ENCODE measurements at regions not wholly inside any gene's neighbourhood (a gene's known extent, or its start where the extent isn't known, plus 50 kb on each side); places are given as distances from the start of the nearest gene placed in this dataset.

DNA sequence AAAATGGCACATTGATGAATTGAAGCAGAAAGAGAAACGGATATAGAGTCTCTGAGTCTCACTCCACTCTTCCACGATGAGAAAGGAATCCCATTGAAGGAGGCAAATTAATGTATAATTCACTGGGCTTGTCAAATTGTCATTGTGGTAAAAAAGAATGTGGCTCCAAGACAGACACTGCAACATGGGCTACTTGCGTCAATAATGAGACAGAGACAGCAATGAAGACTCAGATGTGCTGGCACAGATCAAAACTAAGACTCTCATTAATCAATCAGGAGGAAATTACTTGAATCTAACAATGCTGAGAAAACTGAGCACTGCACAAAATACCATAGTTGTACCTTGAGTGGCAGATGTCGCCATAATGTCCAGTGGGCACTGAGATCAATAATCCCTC lies 1485.5 kb downstream of the TECRL start:
- H3K14ac ChIP-seq (replicated peaks; ENCODE audit: low read depth, low read length), result no peak overlapping the region

More for the DNA sequence above, 1485.5 kb downstream of the TECRL start:
- no peak overlapping the region for H2BK20ac ChIP-seq (ENCODE audit: low read depth, low read length)
- H3K9ac ChIP-seq (ENCODE audit: low read depth, low read length), result no peak overlapping the region
- H3K56ac ChIP-seq (ENCODE audit: extremely low read depth, insufficient read depth, low read length), result no peak overlapping the region
- ATAC-seq (ENCODE audit: low read depth) (no peak), DNase-seq (no peak)
- H3K27ac ChIP-seq (ENCODE audit: insufficient read depth, low read length), result no peak overlapping the region
- no peaks in the 10 kb centered on the region for H4K20me1 ChIP-seq (ENCODE audit: insufficient read depth, low read length)
- no peaks in the 10 kb centered on the region for H3K9me3 ChIP-seq (ENCODE audit: control insufficient read depth, insufficient read depth, low read length)
- H3K23ac ChIP-seq (ENCODE audit: low read depth, low read length), result no peak overlapping the region
- no peak overlapping the region for H3K4me3 ChIP-seq (ENCODE audit: insufficient read depth, low read depth, low read length)
- no peak overlapping the region for H4K8ac ChIP-seq (ENCODE audit: low read depth in 2 of 2, low read length in 2 of 2)
- H3K4me2 ChIP-seq (ENCODE audit: low read depth, low read length), result no peak overlapping the region
- H3K18ac ChIP-seq (ENCODE audit: low read depth, low read length), result no peak overlapping the region
- no peak overlapping the region for H4K91ac ChIP-seq (ENCODE audit: insufficient read depth, low read depth, low read length)
- no peaks in the 10 kb centered on the region for H3K79me1 ChIP-seq (ENCODE audit: low read depth in 1 of 2, low read length in 2 of 2)
- in situ Hi-C loops (cut with MboI; ENCODE audit: low sequenced_read_pairs) (no loop called here), dilution Hi-C loops (cut with HindIII; ENCODE audit: low sequenced_read_pairs, unreplicated experiment) (no loop called here), intact Hi-C loops (cut with micrococcal nuclease) (no loop called here)
- no peaks in the 10 kb centered on the region for H3K27me3 ChIP-seq (ENCODE audit: control insufficient read depth, insufficient read depth, low read length)
- CTCF ChIA-PET, result no interaction called here
- H2AFZ ChIP-seq (replicated peaks; ENCODE audit: low read length, poor library complexity), result no peak overlapping the region
- BruUV-seq (replicated peaks), result no TSS peak
- no peaks in the 10 kb centered on the region for H3K9me1 ChIP-seq (ENCODE audit: insufficient read depth, low read length)
- H2AK5ac ChIP-seq (ENCODE audit: low read depth, low read length), result no peak overlapping the region
- POLR2A ChIA-PET (ENCODE audit: unreplicated experiment), result no interaction called here
- H2BK5ac ChIP-seq (ENCODE audit: low read depth, low read length, poor library complexity, severe bottlenecking), result no peak overlapping the region
- no peak overlapping the region for H3K4ac ChIP-seq (ENCODE audit: low read depth, low read length)
- no CpG with 5 or more reads among the region's 4 CpGs for WGBS, 2 experiments (ENCODE audit: extremely low coverage in 2 of 2, insufficient read length in 1 of 2)
- no peaks in the 10 kb centered on the region for H3K4me1 ChIP-seq (ENCODE audit: control insufficient read depth, insufficient read depth, low read length)
- TF ChIP-seq CHD1 (IDR thresholded peaks at IDR 0.05; ENCODE audit: low read depth, low read length) (no peak), MAFK (IDR thresholded peaks at IDR 0.05; ENCODE audit: low read depth, low read length) (no peak), POLR2A (IDR thresholded peaks at IDR 0.05; ENCODE audit: low read depth, low read length) (no peak), MXI1 (IDR thresholded peaks at IDR 0.05; ENCODE audit: borderline replicate concordance, low read depth, low read length) (no peak), RCOR1 (IDR thresholded peaks at IDR 0.05; ENCODE audit: insufficient replicate concordance, low read length) (no peak), NFE2L2 (IDR thresholded peaks at IDR 0.05; ENCODE audit: low read depth, low read length) (no peak), RAD21 (IDR thresholded peaks at IDR 0.05; ENCODE audit: low read length) (no peak), CEBPB (IDR thresholded peaks at IDR 0.05; ENCODE audit: low read depth, low read length) (no peak), RFX5 (IDR thresholded peaks at IDR 0.05; ENCODE audit: low read depth, low read length) (no peak), MAZ (IDR thresholded peaks at IDR 0.05; ENCODE audit: borderline replicate concordance, low read depth, low read length) (no peak), SMC3 (IDR thresholded peaks at IDR 0.05; ENCODE audit: low read depth, low read length) (no peak)
- TF ChIP-seq, protein P1, sequence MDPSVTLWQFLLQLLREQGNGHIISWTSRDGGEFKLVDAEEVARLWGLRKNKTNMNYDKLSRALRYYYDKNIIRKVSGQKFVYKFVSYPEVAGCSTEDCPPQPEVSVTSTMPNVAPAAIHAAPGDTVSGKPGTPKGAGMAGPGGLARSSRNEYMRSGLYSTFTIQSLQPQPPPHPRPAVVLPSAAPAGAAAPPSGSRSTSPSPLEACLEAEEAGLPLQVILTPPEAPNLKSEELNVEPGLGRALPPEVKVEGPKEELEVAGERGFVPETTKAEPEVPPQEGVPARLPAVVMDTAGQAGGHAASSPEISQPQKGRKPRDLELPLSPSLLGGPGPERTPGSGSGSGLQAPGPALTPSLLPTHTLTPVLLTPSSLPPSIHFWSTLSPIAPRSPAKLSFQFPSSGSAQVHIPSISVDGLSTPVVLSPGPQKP (IDR thresholded peaks at IDR 0.05; ENCODE audit: borderline replicate concordance, low read depth, low read length), result no peak
- TF ChIP-seq, protein P2, sequence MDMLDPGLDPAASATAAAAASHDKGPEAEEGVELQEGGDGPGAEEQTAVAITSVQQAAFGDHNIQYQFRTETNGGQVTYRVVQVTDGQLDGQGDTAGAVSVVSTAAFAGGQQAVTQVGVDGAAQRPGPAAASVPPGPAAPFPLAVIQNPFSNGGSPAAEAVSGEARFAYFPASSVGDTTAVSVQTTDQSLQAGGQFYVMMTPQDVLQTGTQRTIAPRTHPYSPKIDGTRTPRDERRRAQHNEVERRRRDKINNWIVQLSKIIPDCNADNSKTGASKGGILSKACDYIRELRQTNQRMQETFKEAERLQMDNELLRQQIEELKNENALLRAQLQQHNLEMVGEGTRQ (IDR thresholded peaks at IDR 0.05; ENCODE audit: low read depth, low read length), result no peak
- TF ChIP-seq, protein P3, sequence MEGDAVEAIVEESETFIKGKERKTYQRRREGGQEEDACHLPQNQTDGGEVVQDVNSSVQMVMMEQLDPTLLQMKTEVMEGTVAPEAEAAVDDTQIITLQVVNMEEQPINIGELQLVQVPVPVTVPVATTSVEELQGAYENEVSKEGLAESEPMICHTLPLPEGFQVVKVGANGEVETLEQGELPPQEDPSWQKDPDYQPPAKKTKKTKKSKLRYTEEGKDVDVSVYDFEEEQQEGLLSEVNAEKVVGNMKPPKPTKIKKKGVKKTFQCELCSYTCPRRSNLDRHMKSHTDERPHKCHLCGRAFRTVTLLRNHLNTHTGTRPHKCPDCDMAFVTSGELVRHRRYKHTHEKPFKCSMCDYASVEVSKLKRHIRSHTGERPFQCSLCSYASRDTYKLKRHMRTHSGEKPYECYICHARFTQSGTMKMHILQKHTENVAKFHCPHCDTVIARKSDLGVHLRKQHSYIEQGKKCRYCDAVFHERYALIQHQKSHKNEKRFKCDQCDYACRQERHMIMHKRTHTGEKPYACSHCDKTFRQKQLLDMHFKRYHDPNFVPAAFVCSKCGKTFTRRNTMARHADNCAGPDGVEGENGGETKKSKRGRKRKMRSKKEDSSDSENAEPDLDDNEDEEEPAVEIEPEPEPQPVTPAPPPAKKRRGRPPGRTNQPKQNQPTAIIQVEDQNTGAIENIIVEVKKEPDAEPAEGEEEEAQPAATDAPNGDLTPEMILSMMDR (conservative IDR thresholded peaks at IDR 0.05; ENCODE audit: low read depth, low read length), result no peak
- H3K36me3 ChIP-seq (ENCODE audit: control insufficient read depth, insufficient read depth, low read length), result no peaks in the 10 kb centered on the region
- no peak overlapping the region for H4K5ac ChIP-seq (ENCODE audit: low read depth, low read length)
- H2AK9ac ChIP-seq (replicated peaks; ENCODE audit: low read depth, low read length, poor library complexity), result no peak overlapping the region
- no peak overlapping the region for H2BK120ac ChIP-seq (ENCODE audit: low read depth, low read length)
- no peak overlapping the region for H2BK15ac ChIP-seq (ENCODE audit: low read depth, low read length)

Measured in IMR-90 (cell line).